Liver (tissue), 3 donors: ENCODE measurements at regions not wholly inside any gene's neighbourhood (a gene's known extent, or its start where the extent isn't known, plus 50 kb on each side); places are given as distances from the start of the nearest gene placed in this dataset.

ENCODE experiments used
- CTCF ChIP-seq: fragments of 150-350 bp; IDR thresholded peaks from 2 replicates; pipeline ENCODE4 v1.5.1; 2017; ENCODE audit warnings: improper control_type of control experiment, low read depth, low read length; ENCODE audit not compliant: missing input control
- MAX ChIP-seq: IDR thresholded peaks from 2 replicates; pipeline ENCODE4 v1.6.1; 2016; ENCODE audit warnings: antibody characterized with exemption
- NR2F2 ChIP-seq: IDR thresholded peaks from 2 replicates; pipeline ENCODE4 v1.6.1; 2016; ENCODE audit warnings: antibody characterized with exemption
- RAD21 ChIP-seq, 2 donors: IDR thresholded peaks; 2 replicates each; pipeline ENCODE4 v1.6.1; 2016; ENCODE audit warnings: antibody characterized with exemption in 2 of 2, mild to moderate bottlenecking in 2 of 2
- REST ChIP-seq: IDR thresholded peaks from 2 replicates; pipeline ENCODE4 v1.6.1; 2016; ENCODE audit warnings: antibody characterized with exemption, mild to moderate bottlenecking
- TAF1 ChIP-seq: conservative IDR thresholded peaks from 2 replicates; pipeline ENCODE4 v1.6.1; 2016; ENCODE audit warnings: antibody characterized with exemption, mild to moderate bottlenecking
- ZBTB33 ChIP-seq: IDR thresholded peaks from 2 replicates; pipeline ENCODE4 v1.6.1; 2016; ENCODE audit warnings: antibody characterized with exemption
- TF ChIP-seq, protein P1 (sequence below): IDR thresholded peaks from 2 replicates; pipeline ENCODE4 v1.6.1; 2016; ENCODE audit warnings: antibody characterized with exemption
- donor health status: healthy.
- donor health status: healthy.

- TF ChIP-seq, protein P1, sequence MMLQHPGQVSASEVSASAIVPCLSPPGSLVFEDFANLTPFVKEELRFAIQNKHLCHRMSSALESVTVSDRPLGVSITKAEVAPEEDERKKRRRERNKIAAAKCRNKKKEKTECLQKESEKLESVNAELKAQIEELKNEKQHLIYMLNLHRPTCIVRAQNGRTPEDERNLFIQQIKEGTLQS, result no peak
- TF ChIP-seq REST (no peak), CTCF (no peak), TAF1 (no peak), NR2F2 (no peak), MAX (no peak), ZBTB33 (no peak), RAD21 (IDR thresholded peaks at IDR 0.05) (no peak)
Measured at GRCh38 chr7:35860664-35861063, 59.8 kb downstream of the SEPTIN7 start.
